ENCODE measurements at regions not wholly inside any gene's neighbourhood (a gene's known extent, or its start where the extent isn't known, plus 50 kb on each side); places are given as distances from the start of the nearest gene placed in this dataset.

DNA sequence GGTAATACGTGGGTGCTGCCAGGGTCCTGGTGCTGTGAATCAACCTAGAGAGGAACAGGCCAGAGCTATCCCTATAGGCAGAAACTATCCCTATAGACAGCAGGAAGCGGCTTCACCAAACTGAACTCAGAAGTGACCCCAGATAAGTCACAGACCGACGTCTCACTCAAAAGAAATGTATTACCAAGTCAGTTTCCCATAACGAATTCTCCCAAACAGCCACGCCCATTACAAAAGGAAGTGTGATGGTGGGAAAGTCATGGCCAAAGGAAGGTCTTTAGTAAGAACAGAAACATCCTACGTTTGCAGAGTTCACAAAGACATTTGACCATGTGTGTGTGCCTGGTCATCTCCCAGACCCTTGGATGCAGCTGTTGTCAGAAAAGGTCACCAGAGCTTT is 470.8 kb upstream of the ADARB2 start:
- Histone ChIP-seq H3K27ac (ENCODE audit: low read length) (no peak overlapping the region), H2AFZ (ENCODE audit: low read length) (no peak overlapping the region), H3K4me3 (ENCODE audit: low read length) (no peak overlapping the region), H3K36me3 (ENCODE audit: low read depth, low read length) (no peaks in the 10 kb centered on the region), H3K9me3 (ENCODE audit: low read length) (no peaks in the 10 kb centered on the region), H3K9ac (ENCODE audit: low read length) (no peak overlapping the region), H4K20me1 (ENCODE audit: low read length) (no peaks in the 10 kb centered on the region), H3K27me3 (ENCODE audit: low read length) (no peaks in the 10 kb centered on the region), H3F3A (ENCODE audit: low read length, unreplicated experiment) (no peaks in the 10 kb centered on the region), H3K4me2 (ENCODE audit: low read length) (no peak overlapping the region), H3K79me2 (ENCODE audit: low read length) (no peaks in the 10 kb centered on the region), H3K9me2 (replicated peaks; ENCODE audit: low read length) (no peaks in the 10 kb centered on the region), H3K4me1 (ENCODE audit: insufficient read depth, low read length) (no peaks in the 10 kb centered on the region)
- intact Hi-C loops (cut with micrococcal nuclease), result no loop called here
- no peak for ATAC-seq
- POLR2A ChIA-PET (ENCODE audit: unreplicated experiment), result no interaction called here
- DNase-seq, result no peak
- no TSS peak for BruUV-seq (replicated peaks)
- CTCF ChIA-PET, result no interaction called here
- TF ChIP-seq, protein P1, sequence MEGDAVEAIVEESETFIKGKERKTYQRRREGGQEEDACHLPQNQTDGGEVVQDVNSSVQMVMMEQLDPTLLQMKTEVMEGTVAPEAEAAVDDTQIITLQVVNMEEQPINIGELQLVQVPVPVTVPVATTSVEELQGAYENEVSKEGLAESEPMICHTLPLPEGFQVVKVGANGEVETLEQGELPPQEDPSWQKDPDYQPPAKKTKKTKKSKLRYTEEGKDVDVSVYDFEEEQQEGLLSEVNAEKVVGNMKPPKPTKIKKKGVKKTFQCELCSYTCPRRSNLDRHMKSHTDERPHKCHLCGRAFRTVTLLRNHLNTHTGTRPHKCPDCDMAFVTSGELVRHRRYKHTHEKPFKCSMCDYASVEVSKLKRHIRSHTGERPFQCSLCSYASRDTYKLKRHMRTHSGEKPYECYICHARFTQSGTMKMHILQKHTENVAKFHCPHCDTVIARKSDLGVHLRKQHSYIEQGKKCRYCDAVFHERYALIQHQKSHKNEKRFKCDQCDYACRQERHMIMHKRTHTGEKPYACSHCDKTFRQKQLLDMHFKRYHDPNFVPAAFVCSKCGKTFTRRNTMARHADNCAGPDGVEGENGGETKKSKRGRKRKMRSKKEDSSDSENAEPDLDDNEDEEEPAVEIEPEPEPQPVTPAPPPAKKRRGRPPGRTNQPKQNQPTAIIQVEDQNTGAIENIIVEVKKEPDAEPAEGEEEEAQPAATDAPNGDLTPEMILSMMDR (conservative IDR thresholded peaks at IDR 0.05; ENCODE audit: low read depth, low read length), result no peak
- TF ChIP-seq EZH2phosphoT487 (IDR thresholded peaks at IDR 0.05; ENCODE audit: borderline replicate concordance, low read length), result no peak
- no peak for TF ChIP-seq EZH2 (IDR thresholded peaks at IDR 0.05; ENCODE audit: low read length, unreplicated experiment)

DNA sequence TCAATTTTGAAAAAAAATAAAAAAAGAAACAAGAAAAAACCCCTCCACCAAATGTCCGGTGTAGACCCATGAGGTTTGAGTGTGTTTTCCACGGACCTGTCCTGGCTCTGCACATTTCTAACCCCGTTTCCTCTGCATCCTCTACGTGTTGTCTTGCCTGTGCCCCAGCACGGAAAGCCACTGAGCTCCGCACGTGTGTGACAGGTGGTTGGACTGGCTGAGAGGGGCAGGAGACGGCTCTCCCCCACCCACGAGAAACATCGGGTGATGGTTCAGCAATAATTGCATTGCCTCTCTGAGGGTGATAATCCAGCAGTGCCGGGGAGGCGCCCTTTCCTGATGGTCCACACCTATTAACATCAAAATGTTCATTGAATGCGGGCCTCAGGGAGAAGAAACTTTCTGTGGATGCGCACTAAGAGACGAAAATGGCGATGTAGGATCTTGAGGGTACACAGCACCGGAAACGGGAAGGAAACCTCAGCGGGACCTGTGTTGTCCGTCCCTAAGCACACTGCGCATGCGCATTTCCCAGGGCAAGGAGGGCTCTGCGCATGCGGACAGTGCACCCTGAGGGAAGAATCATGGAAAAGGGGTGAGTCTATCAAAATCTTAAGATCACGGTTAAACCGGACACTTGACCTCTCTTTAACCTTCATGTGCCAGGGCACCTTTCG is 470.1 kb upstream of the ADARB2 start:
- H3K9ac ChIP-seq (ENCODE audit: low read length), result no peak overlapping the region
- H3K27me3 ChIP-seq (ENCODE audit: low read length), result no peaks in the 10 kb centered on the region
- TF ChIP-seq EZH2phosphoT487 (IDR thresholded peaks at IDR 0.05; ENCODE audit: borderline replicate concordance, low read length) (no peak), EZH2 (IDR thresholded peaks at IDR 0.05; ENCODE audit: low read length, unreplicated experiment) (no peak)
- TF ChIP-seq, protein P1 (conservative IDR thresholded peaks at IDR 0.05; ENCODE audit: low read depth, low read length), result no peak
- ChIA-PET CTCF (no interaction called here), POLR2A (ENCODE audit: unreplicated experiment) (no interaction called here)
- H3K27ac ChIP-seq (ENCODE audit: low read length), result no peak overlapping the region
- DNase-seq (no peak), ATAC-seq (no peak)
- H3K79me2 ChIP-seq (ENCODE audit: low read length), result no peaks in the 10 kb centered on the region
- no peaks in the 10 kb centered on the region for H3K9me3 ChIP-seq (ENCODE audit: low read length)
- H3K4me2 ChIP-seq (ENCODE audit: low read length), result no peak overlapping the region
- H3K4me1 ChIP-seq (ENCODE audit: insufficient read depth, low read length), result no peaks in the 10 kb centered on the region
- no peaks in the 10 kb centered on the region for H3K36me3 ChIP-seq (ENCODE audit: low read depth, low read length)
- no peaks in the 10 kb centered on the region for H3K9me2 ChIP-seq (replicated peaks; ENCODE audit: low read length)
- no peaks in the 10 kb centered on the region for H3F3A ChIP-seq (ENCODE audit: low read length, unreplicated experiment)
- no TSS peak for BruUV-seq (replicated peaks)
- intact Hi-C loops (cut with micrococcal nuclease), result no loop called here
- no peak overlapping the region for H2AFZ ChIP-seq (ENCODE audit: low read length)
- H4K20me1 ChIP-seq (ENCODE audit: low read length), result no peaks in the 10 kb centered on the region
- H3K4me3 ChIP-seq (ENCODE audit: low read length), result no peak overlapping the region

DNA sequence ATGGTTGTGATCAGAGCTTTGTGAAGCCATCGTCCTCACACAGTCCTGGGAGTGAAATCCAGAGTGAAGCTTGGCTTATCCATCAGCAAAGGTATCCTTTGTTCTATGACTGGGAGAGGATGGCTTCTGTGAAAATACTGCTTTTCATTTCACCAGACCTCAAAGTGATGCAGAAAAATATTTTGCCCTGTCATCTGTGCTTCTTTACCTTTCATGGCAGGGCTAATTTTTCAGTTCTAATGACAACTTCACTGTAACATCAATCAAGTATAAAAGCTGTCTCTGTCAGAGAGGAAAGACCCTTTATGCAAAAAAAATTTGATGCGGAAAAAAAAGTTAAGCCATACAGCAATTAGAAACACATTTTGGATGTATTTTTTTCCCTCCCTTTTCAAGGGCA is 468.1 kb upstream of the ADARB2 start:
- Histone ChIP-seq H2AFZ (ENCODE audit: low read length) (no peak overlapping the region), H3K4me3 (ENCODE audit: low read length) (no peak overlapping the region), H3K36me3 (ENCODE audit: low read depth, low read length) (no peaks in the 10 kb centered on the region), H3K79me2 (ENCODE audit: low read length) (no peaks in the 10 kb centered on the region), H3K9me3 (ENCODE audit: low read length) (no peaks in the 10 kb centered on the region), H3K27me3 (ENCODE audit: low read length) (no peaks in the 10 kb centered on the region), H3K27ac (ENCODE audit: low read length) (no peak overlapping the region), H3K9me2 (replicated peaks; ENCODE audit: low read length) (no peaks in the 10 kb centered on the region), H4K20me1 (ENCODE audit: low read length) (no peaks in the 10 kb centered on the region), H3K4me1 (ENCODE audit: insufficient read depth, low read length) (no peaks in the 10 kb centered on the region), H3K9ac (ENCODE audit: low read length) (no peak overlapping the region), H3F3A (ENCODE audit: low read length, unreplicated experiment) (no peaks in the 10 kb centered on the region), H3K4me2 (ENCODE audit: low read length) (no peak overlapping the region)
- no peak for DNase-seq
- intact Hi-C loops (cut with micrococcal nuclease), result no loop called here
- ATAC-seq, result no peak
- no TSS peak for BruUV-seq (replicated peaks)
- TF ChIP-seq EZH2phosphoT487 (IDR thresholded peaks at IDR 0.05; ENCODE audit: borderline replicate concordance, low read length) (no peak), EZH2 (IDR thresholded peaks at IDR 0.05; ENCODE audit: low read length, unreplicated experiment) (no peak)
- TF ChIP-seq, protein P1 (conservative IDR thresholded peaks at IDR 0.05; ENCODE audit: low read depth, low read length), result no peak
- ChIA-PET POLR2A (ENCODE audit: unreplicated experiment) (no interaction called here), CTCF (no interaction called here)

Data from PC-3 (cell line).